ENCODE measurements at regions not wholly inside any gene's neighbourhood (a gene's known extent, or its start where the extent isn't known, plus 50 kb on each side); places are given as distances from the start of the nearest gene placed in this dataset.
"Not testable (repeated sequence)": the region's sequence is repeated elsewhere in the genome, so short reads cannot be mapped to it uniquely, and the experiment has no call there.

GRCh38 chr3:150130404-150131100 is 159.9 kb upstream of the PFN2 start:
- peak; percentile 94 for DNase-seq (ENCODE audit: low read depth, low spot score)

GRCh38 chr3:150129166-150129565 is 158.5 kb upstream of the PFN2 start:
- no peak for DNase-seq (ENCODE audit: low read depth, low spot score)

GRCh38 chr3:150128126-150128525 is 157.4 kb upstream of the PFN2 start:
- peak; percentile 59 for DNase-seq (ENCODE audit: low read depth, low spot score)

GRCh38 chr3:150127011-150127490 is 156.4 kb upstream of the PFN2 start:
- DNase-seq (ENCODE audit: low read depth, low spot score): no peak

- DNase-seq (ENCODE audit: low read depth, low spot score): no peak
These were observed 153.4 kb upstream of the PFN2 start for GRCh38 chr3:150124142-150124541.

GRCh38 chr3:150123249-150123648 is 152.6 kb upstream of the PFN2 start:
- not testable (repeated sequence) for DNase-seq (ENCODE audit: low read depth, low spot score)

- no peak for DNase-seq (ENCODE audit: low read depth, low spot score)
These were observed 147.5 kb upstream of the PFN2 start for GRCh38 chr3:150118219-150118618.

- no peak for DNase-seq (ENCODE audit: low read depth, low spot score)
These were observed 146.4 kb upstream of the PFN2 start for GRCh38 chr3:150117076-150117475.

- no peak for DNase-seq (ENCODE audit: low read depth, low spot score)
These were observed 145.5 kb upstream of the PFN2 start for GRCh38 chr3:150116196-150116595.

GRCh38 chr3:150114873-150115540 is 144.3 kb upstream of the PFN2 start:
- DNase-seq (ENCODE audit: low read depth, low spot score): no peak

GRCh38 chr3:150114273-150114672 is 143.6 kb upstream of the PFN2 start:
- DNase-seq (ENCODE audit: low read depth, low spot score): peak; percentile 34

- no peak for DNase-seq (ENCODE audit: low read depth, low spot score)
These were observed 139.4 kb upstream of the PFN2 start for GRCh38 chr3:150110097-150110496.

- no peak for DNase-seq (ENCODE audit: low read depth, low spot score)
These were observed 136.9 kb upstream of the PFN2 start for GRCh38 chr3:150107429-150108175.

GRCh38 chr3:150106740-150107428 is 136.2 kb upstream of the PFN2 start:
- peak; percentile 97 for DNase-seq (ENCODE audit: low read depth, low spot score)

- DNase-seq (ENCODE audit: low read depth, low spot score): no peak
These were observed 135.4 kb upstream of the PFN2 start for GRCh38 chr3:150105886-150106612.

GRCh38 chr3:150105025-150105424 is 134.3 kb upstream of the PFN2 start:
- DNase-seq (ENCODE audit: low read depth, low spot score): no peak

- DNase-seq (ENCODE audit: low read depth, low spot score): no peak
These were observed 133.9 kb upstream of the PFN2 start for GRCh38 chr3:150104564-150104963.

- DNase-seq (ENCODE audit: low read depth, low spot score): no peak
These were observed 130.3 kb upstream of the PFN2 start for GRCh38 chr3:150101016-150101415.

GRCh38 chr3:150098621-150099020 is 127.9 kb upstream of the PFN2 start:
- no peak for DNase-seq (ENCODE audit: low read depth, low spot score)

GRCh38 chr3:150097588-150097890 is 126.8 kb upstream of the PFN2 start:
- DNase-seq (ENCODE audit: low read depth, low spot score): no peak

Measured in ELF-1 (cell line).